ENCODE measurements at regions not wholly inside any gene's neighbourhood (a gene's known extent, or its start where the extent isn't known, plus 50 kb on each side); places are given as distances from the start of the nearest gene placed in this dataset.

GRCh38 chr5:15183520-15183919 lies 311.9 kb upstream of the ANKH start:
- no peak for DNase-seq
- no peak overlapping the region for H3K4me3 Mint-ChIP-seq
- H3K27ac Mint-ChIP-seq: no peak overlapping the region
- H3K9me3 Mint-ChIP-seq: peaks cover 14% of the 10 kb centered on the region
- no peaks in the 10 kb centered on the region for H3K4me1 Mint-ChIP-seq
- no peaks in the 10 kb centered on the region for H3K36me3 Mint-ChIP-seq
- no peaks in the 10 kb centered on the region for H3K27me3 Mint-ChIP-seq

GRCh38 chr5:15170173-15170572 lies 298.6 kb upstream of the ANKH start:
- no peak overlapping the region for H3K27ac Mint-ChIP-seq
- H3K27me3 Mint-ChIP-seq: no peaks in the 10 kb centered on the region
- no peak for DNase-seq
- H3K36me3 Mint-ChIP-seq: peaks cover 1% of the 10 kb centered on the region
- no peaks in the 10 kb centered on the region for H3K4me1 Mint-ChIP-seq
- no peak overlapping the region for H3K4me3 Mint-ChIP-seq
- H3K9me3 Mint-ChIP-seq: peaks cover 33% of the 10 kb centered on the region

GRCh38 chr5:15168358-15168757 lies 296.8 kb upstream of the ANKH start:
- peaks cover 1% of the 10 kb centered on the region for H3K36me3 Mint-ChIP-seq
- H3K27me3 Mint-ChIP-seq: no peaks in the 10 kb centered on the region
- H3K4me3 Mint-ChIP-seq: no peak overlapping the region
- H3K27ac Mint-ChIP-seq: no peak overlapping the region
- peaks cover 33% of the 10 kb centered on the region for H3K9me3 Mint-ChIP-seq
- H3K4me1 Mint-ChIP-seq: no peaks in the 10 kb centered on the region
- no peak for DNase-seq

- no peak for DNase-seq
- no peak overlapping the region for H3K4me3 Mint-ChIP-seq
- peaks cover 10% of the 10 kb centered on the region for H3K9me3 Mint-ChIP-seq
- H3K27ac Mint-ChIP-seq: no peak overlapping the region
- H3K27me3 Mint-ChIP-seq: no peaks in the 10 kb centered on the region
- H3K36me3 Mint-ChIP-seq: peaks cover 2% of the 10 kb centered on the region
- H3K4me1 Mint-ChIP-seq: no peaks in the 10 kb centered on the region
Measured at GRCh38 chr5:15160091-15160490, 288.5 kb upstream of the ANKH start.

GRCh38 chr5:15159606-15160005 lies 288.0 kb upstream of the ANKH start:
- Mint-ChIP-seq H3K36me3 (peaks cover 2% of the 10 kb centered on the region), H3K9me3 (peaks cover 7% of the 10 kb centered on the region), H3K4me3 (no peak overlapping the region), H3K4me1 (no peaks in the 10 kb centered on the region), H3K27me3 (no peaks in the 10 kb centered on the region), H3K27ac (no peak overlapping the region)
- no peak for DNase-seq

GRCh38 chr5:15142458-15142857 lies 270.9 kb upstream of the ANKH start:
- Mint-ChIP-seq H3K27ac (no peak overlapping the region), H3K27me3 (no peaks in the 10 kb centered on the region), H3K4me1 (no peaks in the 10 kb centered on the region), H3K4me3 (no peak overlapping the region), H3K9me3 (peaks cover 3% of the 10 kb centered on the region), H3K36me3 (no peaks in the 10 kb centered on the region)
- no peak for DNase-seq

- no peak overlapping the region for H3K27ac Mint-ChIP-seq
- H3K4me3 Mint-ChIP-seq: no peak overlapping the region
- DNase-seq: no peak
- no peaks in the 10 kb centered on the region for H3K27me3 Mint-ChIP-seq
- no peaks in the 10 kb centered on the region for H3K4me1 Mint-ChIP-seq
- H3K36me3 Mint-ChIP-seq: no peaks in the 10 kb centered on the region
- H3K9me3 Mint-ChIP-seq: peaks cover 2% of the 10 kb centered on the region
Measured at GRCh38 chr5:15137414-15137813, 265.8 kb upstream of the ANKH start.

GRCh38 chr5:15135661-15136060 lies 264.1 kb upstream of the ANKH start:
- Mint-ChIP-seq H3K36me3 (no peaks in the 10 kb centered on the region), H3K4me1 (no peaks in the 10 kb centered on the region), H3K27ac (no peak overlapping the region), H3K27me3 (no peaks in the 10 kb centered on the region), H3K9me3 (peaks cover 2% of the 10 kb centered on the region), H3K4me3 (no peak overlapping the region)
- no peak for DNase-seq

- DNase-seq: no peak
- no peaks in the 10 kb centered on the region for H3K27me3 Mint-ChIP-seq
- peaks cover 9% of the 10 kb centered on the region for H3K9me3 Mint-ChIP-seq
- no peak overlapping the region for H3K27ac Mint-ChIP-seq
- no peaks in the 10 kb centered on the region for H3K4me1 Mint-ChIP-seq
- no peak overlapping the region for H3K4me3 Mint-ChIP-seq
- no peaks in the 10 kb centered on the region for H3K36me3 Mint-ChIP-seq
Measured at GRCh38 chr5:15133456-15133965, 261.9 kb upstream of the ANKH start.

GRCh38 chr5:15132816-15133405 lies 261.3 kb upstream of the ANKH start:
- no peaks in the 10 kb centered on the region for H3K4me1 Mint-ChIP-seq
- H3K4me3 Mint-ChIP-seq: no peak overlapping the region
- no peaks in the 10 kb centered on the region for H3K27me3 Mint-ChIP-seq
- no peaks in the 10 kb centered on the region for H3K36me3 Mint-ChIP-seq
- DNase-seq: no peak
- H3K27ac Mint-ChIP-seq: no peak overlapping the region
- H3K9me3 Mint-ChIP-seq: peaks cover 10% of the 10 kb centered on the region

- Mint-ChIP-seq H3K4me1 (no peaks in the 10 kb centered on the region), H3K27ac (no peak overlapping the region), H3K9me3 (peaks cover 10% of the 10 kb centered on the region), H3K36me3 (no peaks in the 10 kb centered on the region), H3K4me3 (no peak overlapping the region), H3K27me3 (no peaks in the 10 kb centered on the region)
- DNase-seq: no peak
Measured at GRCh38 chr5:15131909-15132308, 260.3 kb upstream of the ANKH start.

- H3K9me3 Mint-ChIP-seq: peaks cover 28% of the 10 kb centered on the region
- no peaks in the 10 kb centered on the region for H3K36me3 Mint-ChIP-seq
- H3K27ac Mint-ChIP-seq: no peak overlapping the region
- H3K4me3 Mint-ChIP-seq: no peak overlapping the region
- DNase-seq: no peak
- H3K27me3 Mint-ChIP-seq: no peaks in the 10 kb centered on the region
- H3K4me1 Mint-ChIP-seq: no peaks in the 10 kb centered on the region
Measured at GRCh38 chr5:15124871-15125568, 253.4 kb upstream of the ANKH start.

GRCh38 chr5:15124461-15124860 lies 252.9 kb upstream of the ANKH start:
- H3K36me3 Mint-ChIP-seq: no peaks in the 10 kb centered on the region

GRCh38 chr5:15117688-15118087 lies 246.1 kb upstream of the ANKH start:
- Mint-ChIP-seq H3K27me3 (no peaks in the 10 kb centered on the region), H3K27ac (no peak overlapping the region), H3K4me3 (no peak overlapping the region), H3K9me3 (peaks cover 13% of the 10 kb centered on the region), H3K36me3 (no peaks in the 10 kb centered on the region), H3K4me1 (no peaks in the 10 kb centered on the region)
- no peak for DNase-seq

More at GRCh38 chr5:15124461-15124860, 252.9 kb upstream of the ANKH start:
- Mint-ChIP-seq H3K4me1 (no peaks in the 10 kb centered on the region), H3K9me3 (peaks cover 25% of the 10 kb centered on the region), H3K27ac (no peak overlapping the region), H3K27me3 (no peaks in the 10 kb centered on the region), H3K4me3 (no peak overlapping the region)
- no peak for DNase-seq

- Mint-ChIP-seq H3K36me3 (no peaks in the 10 kb centered on the region), H3K4me1 (no peaks in the 10 kb centered on the region), H3K4me3 (no peak overlapping the region), H3K27ac (no peak overlapping the region), H3K27me3 (no peaks in the 10 kb centered on the region), H3K9me3 (peaks cover 12% of the 10 kb centered on the region)
- no peak for DNase-seq
Measured at GRCh38 chr5:15116996-15117395, 245.4 kb upstream of the ANKH start.

All from activated naive CD8-positive, alpha-beta T cell treated with anti-CD3 and anti-CD28 coated beads for 36 hours (primary cell).